WTC11 (cell line): ENCODE measurements at regions not wholly inside any gene's neighbourhood (a gene's known extent, or its start where the extent isn't known, plus 50 kb on each side); places are given as distances from the start of the nearest gene placed in this dataset.

Experiments
- CREB1 ChIP-seq: sonication (generic); formaldehyde crosslinking; IDR thresholded peaks from 2 replicates; pipeline ENCODE4 v1.8.0; 2023; ENCODE audit warnings: mild to moderate bottlenecking, missing genetic modification reagents
- IRF2 ChIP-seq: sonication (generic); formaldehyde crosslinking; IDR thresholded peaks from 2 replicates; pipeline ENCODE4 v1.8.0; 2022; ENCODE audit warnings: low read depth, missing genetic modification reagents, borderline replicate concordance
- JUN ChIP-seq: sonication (generic); formaldehyde crosslinking; IDR thresholded peaks from 2 replicates; pipeline ENCODE4 v1.8.0; 2023; ENCODE audit warnings: mild to moderate bottlenecking, missing genetic modification reagents
- MXD4 ChIP-seq: fragments of 250-450 bp; sonication (Bioruptor Pico); IDR thresholded peaks from 2 replicates; pipeline ENCODE4 v1.8.0; 2021; ENCODE audit warnings: mild to moderate bottlenecking, moderate library complexity, borderline replicate concordance
- SP1 ChIP-seq: sonication (generic); formaldehyde crosslinking; conservative IDR thresholded peaks from 2 replicates; pipeline ENCODE4 v1.8.1; 2022; ENCODE audit warnings: missing genetic modification reagents
- TF ChIP-seq, protein P1 (sequence below): sonication (generic); formaldehyde crosslinking; IDR thresholded peaks from 2 replicates; pipeline ENCODE4 v1.8.1; 2023; ENCODE audit warnings: mild to moderate bottlenecking, missing genetic modification reagents, borderline replicate concordance
- TF ChIP-seq, protein P2 (sequence below): fragments of 200-600 bp; IDR thresholded peaks from 2 replicates; pipeline ENCODE4 v1.8.0; 2022; ENCODE audit warnings: antibody characterized with exemption
- TF ChIP-seq, protein P3 (sequence below): sonication (generic); formaldehyde crosslinking; IDR thresholded peaks from 2 replicates; pipeline ENCODE4 v1.8.0; 2023; ENCODE audit warnings: missing genetic modification reagents, mild to moderate bottlenecking, borderline replicate concordance
- TF ChIP-seq, protein P4 (sequence below): sonication (generic); formaldehyde crosslinking; IDR thresholded peaks from 2 replicates; pipeline ENCODE4 v1.8.1; 2022; ENCODE audit warnings: missing genetic modification reagents, borderline replicate concordance
- TF ChIP-seq, protein P5 (sequence below): sonication (generic); formaldehyde crosslinking; IDR thresholded peaks from 2 replicates; pipeline ENCODE4 v1.8.1; 2022; ENCODE audit warnings: low read depth, missing genetic modification reagents, borderline replicate concordance

DNA sequence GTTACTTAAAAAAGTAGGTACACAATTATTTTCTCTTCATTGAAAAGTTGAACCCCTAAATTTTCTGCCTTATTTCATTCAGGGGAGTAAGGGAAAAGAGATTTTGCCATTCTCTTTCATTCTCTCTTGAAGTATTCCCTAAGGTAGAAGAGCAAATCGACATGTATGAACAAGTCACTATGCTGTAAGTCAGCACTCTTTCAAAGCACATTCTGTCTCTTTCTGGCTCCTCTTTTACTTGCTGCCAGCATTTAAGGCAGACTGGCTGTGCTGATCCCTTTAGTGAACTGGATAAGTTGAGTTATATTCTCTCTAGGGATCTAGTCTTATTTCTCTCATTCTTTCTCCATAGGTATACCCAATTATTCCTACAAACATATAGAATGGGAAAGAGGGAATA lies 222.3 kb upstream of the ZWINT start:
- TF ChIP-seq MXD4 (no peak), JUN (CRISPR knock-in tag) (no peak), SP1 (no peak), CREB1 (no peak), IRF2 (CRISPR knock-in tag) (no peak)
- TF ChIP-seq, protein P1, sequence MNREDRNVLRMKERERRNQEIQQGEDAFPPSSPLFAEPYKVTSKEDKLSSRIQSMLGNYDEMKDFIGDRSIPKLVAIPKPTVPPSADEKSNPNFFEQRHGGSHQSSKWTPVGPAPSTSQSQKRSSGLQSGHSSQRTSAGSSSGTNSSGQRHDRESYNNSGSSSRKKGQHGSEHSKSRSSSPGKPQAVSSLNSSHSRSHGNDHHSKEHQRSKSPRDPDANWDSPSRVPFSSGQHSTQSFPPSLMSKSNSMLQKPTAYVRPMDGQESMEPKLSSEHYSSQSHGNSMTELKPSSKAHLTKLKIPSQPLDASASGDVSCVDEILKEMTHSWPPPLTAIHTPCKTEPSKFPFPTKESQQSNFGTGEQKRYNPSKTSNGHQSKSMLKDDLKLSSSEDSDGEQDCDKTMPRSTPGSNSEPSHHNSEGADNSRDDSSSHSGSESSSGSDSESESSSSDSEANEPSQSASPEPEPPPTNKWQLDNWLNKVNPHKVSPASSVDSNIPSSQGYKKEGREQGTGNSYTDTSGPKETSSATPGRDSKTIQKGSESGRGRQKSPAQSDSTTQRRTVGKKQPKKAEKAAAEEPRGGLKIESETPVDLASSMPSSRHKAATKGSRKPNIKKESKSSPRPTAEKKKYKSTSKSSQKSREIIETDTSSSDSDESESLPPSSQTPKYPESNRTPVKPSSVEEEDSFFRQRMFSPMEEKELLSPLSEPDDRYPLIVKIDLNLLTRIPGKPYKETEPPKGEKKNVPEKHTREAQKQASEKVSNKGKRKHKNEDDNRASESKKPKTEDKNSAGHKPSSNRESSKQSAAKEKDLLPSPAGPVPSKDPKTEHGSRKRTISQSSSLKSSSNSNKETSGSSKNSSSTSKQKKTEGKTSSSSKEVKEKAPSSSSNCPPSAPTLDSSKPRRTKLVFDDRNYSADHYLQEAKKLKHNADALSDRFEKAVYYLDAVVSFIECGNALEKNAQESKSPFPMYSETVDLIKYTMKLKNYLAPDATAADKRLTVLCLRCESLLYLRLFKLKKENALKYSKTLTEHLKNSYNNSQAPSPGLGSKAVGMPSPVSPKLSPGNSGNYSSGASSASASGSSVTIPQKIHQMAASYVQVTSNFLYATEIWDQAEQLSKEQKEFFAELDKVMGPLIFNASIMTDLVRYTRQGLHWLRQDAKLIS (CRISPR knock-in tag), result no peak
- TF ChIP-seq, protein P2, sequence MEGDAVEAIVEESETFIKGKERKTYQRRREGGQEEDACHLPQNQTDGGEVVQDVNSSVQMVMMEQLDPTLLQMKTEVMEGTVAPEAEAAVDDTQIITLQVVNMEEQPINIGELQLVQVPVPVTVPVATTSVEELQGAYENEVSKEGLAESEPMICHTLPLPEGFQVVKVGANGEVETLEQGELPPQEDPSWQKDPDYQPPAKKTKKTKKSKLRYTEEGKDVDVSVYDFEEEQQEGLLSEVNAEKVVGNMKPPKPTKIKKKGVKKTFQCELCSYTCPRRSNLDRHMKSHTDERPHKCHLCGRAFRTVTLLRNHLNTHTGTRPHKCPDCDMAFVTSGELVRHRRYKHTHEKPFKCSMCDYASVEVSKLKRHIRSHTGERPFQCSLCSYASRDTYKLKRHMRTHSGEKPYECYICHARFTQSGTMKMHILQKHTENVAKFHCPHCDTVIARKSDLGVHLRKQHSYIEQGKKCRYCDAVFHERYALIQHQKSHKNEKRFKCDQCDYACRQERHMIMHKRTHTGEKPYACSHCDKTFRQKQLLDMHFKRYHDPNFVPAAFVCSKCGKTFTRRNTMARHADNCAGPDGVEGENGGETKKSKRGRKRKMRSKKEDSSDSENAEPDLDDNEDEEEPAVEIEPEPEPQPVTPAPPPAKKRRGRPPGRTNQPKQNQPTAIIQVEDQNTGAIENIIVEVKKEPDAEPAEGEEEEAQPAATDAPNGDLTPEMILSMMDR, result no peak
- TF ChIP-seq, protein P3, sequence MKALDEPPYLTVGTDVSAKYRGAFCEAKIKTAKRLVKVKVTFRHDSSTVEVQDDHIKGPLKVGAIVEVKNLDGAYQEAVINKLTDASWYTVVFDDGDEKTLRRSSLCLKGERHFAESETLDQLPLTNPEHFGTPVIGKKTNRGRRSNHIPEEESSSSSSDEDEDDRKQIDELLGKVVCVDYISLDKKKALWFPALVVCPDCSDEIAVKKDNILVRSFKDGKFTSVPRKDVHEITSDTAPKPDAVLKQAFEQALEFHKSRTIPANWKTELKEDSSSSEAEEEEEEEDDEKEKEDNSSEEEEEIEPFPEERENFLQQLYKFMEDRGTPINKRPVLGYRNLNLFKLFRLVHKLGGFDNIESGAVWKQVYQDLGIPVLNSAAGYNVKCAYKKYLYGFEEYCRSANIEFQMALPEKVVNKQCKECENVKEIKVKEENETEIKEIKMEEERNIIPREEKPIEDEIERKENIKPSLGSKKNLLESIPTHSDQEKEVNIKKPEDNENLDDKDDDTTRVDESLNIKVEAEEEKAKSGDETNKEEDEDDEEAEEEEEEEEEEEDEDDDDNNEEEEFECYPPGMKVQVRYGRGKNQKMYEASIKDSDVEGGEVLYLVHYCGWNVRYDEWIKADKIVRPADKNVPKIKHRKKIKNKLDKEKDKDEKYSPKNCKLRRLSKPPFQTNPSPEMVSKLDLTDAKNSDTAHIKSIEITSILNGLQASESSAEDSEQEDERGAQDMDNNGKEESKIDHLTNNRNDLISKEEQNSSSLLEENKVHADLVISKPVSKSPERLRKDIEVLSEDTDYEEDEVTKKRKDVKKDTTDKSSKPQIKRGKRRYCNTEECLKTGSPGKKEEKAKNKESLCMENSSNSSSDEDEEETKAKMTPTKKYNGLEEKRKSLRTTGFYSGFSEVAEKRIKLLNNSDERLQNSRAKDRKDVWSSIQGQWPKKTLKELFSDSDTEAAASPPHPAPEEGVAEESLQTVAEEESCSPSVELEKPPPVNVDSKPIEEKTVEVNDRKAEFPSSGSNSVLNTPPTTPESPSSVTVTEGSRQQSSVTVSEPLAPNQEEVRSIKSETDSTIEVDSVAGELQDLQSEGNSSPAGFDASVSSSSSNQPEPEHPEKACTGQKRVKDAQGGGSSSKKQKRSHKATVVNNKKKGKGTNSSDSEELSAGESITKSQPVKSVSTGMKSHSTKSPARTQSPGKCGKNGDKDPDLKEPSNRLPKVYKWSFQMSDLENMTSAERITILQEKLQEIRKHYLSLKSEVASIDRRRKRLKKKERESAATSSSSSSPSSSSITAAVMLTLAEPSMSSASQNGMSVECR (CRISPR knock-in tag), result no peak
- TF ChIP-seq, protein P4, sequence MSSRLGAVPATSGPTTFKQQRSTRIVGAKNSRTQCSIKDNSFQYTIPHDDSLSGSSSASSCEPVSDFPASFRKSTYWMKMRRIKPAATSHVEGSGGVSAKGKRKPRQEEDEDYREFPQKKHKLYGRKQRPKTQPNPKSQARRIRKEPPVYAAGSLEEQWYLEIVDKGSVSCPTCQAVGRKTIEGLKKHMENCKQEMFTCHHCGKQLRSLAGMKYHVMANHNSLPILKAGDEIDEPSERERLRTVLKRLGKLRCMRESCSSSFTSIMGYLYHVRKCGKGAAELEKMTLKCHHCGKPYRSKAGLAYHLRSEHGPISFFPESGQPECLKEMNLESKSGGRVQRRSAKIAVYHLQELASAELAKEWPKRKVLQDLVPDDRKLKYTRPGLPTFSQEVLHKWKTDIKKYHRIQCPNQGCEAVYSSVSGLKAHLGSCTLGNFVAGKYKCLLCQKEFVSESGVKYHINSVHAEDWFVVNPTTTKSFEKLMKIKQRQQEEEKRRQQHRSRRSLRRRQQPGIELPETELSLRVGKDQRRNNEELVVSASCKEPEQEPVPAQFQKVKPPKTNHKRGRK, result no peak
- TF ChIP-seq, protein P5, sequence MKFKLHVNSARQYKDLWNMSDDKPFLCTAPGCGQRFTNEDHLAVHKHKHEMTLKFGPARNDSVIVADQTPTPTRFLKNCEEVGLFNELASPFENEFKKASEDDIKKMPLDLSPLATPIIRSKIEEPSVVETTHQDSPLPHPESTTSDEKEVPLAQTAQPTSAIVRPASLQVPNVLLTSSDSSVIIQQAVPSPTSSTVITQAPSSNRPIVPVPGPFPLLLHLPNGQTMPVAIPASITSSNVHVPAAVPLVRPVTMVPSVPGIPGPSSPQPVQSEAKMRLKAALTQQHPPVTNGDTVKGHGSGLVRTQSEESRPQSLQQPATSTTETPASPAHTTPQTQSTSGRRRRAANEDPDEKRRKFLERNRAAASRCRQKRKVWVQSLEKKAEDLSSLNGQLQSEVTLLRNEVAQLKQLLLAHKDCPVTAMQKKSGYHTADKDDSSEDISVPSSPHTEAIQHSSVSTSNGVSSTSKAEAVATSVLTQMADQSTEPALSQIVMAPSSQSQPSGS (CRISPR knock-in tag), result no peak
